Posterior vena cava (tissue), 2 donors: ENCODE measurements at regions not wholly inside any gene's neighbourhood (a gene's known extent, or its start where the extent isn't known, plus 50 kb on each side); places are given as distances from the start of the nearest gene placed in this dataset.

Source experiments
- DNase-seq: peaks from one replicate; pipeline ENCODE4 v3.0.0-alpha.2; 2020; ENCODE audit warnings: low spot score
- intact Hi-C, 2 donors: fragments of 100-400 bp; cut with DNase I; formaldehyde crosslinking; loops; one replicate each; pipeline versions ENCODE4 v1.14.1 to v1.14.2; 2022 to 2023
- donor health status: DM: yes; HTN: yes; CAD: no.
- donor health status: DM: yes; HTN: yes; CAD: no.

DNA sequence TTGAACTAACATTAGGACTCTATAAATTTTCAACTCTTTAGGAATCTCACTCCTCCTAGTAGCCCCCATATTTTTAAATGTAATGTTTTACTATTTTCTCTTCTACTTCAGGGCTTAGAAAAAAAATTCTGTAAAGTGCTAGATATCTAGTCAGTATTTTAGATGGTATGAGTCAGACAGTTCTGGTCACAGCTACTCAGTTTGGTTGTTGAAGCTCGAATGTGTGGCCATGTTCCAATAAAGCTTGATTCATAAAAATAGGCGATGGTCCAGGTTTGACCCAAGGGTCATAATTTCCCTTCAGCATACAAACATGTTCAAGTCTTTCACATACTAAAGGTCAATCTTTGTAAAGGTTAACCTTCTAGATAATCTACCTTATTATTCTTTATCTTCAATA is 566.0 kb upstream of the CDH18 start:
- intact Hi-C loops: no loop called here
- DNase-seq: no peak

DNA sequence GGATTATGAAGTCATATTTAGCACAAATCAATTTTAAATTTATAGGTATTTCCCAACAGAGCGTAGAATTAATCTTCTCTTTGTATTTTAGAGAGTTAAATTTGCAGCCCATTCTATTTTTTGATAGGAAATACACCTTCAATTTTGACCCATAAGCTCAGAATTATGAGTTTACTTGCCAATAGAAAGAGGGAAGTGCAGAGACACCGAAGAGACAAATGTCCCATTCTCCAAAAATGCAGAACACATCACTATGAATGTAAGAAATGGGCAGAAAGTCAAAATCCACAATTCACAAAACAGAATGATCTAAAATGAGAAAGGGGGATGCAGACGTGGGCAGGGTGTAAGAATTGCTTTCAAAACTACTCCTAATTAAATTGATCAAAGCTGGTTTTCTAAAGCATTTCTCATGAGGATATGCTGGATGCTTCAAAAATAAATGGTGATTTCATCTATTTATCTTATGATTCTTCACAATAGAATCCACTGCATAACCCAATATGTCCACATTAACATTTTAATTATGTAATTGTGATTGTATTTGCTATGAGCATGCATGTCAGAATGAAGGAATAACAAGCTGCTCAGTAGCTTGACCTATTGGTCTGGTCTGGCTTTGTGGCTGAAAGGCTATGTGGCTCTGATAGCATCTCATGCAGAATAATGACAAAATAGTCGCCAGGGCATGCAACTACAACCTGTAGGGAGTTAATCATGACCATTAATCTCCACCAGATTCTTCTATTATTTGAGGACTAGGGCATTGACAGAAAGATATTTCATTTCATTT is 550.1 kb upstream of the CDH18 start:
- intact Hi-C loops: no loop called here
- no peak for DNase-seq

DNA sequence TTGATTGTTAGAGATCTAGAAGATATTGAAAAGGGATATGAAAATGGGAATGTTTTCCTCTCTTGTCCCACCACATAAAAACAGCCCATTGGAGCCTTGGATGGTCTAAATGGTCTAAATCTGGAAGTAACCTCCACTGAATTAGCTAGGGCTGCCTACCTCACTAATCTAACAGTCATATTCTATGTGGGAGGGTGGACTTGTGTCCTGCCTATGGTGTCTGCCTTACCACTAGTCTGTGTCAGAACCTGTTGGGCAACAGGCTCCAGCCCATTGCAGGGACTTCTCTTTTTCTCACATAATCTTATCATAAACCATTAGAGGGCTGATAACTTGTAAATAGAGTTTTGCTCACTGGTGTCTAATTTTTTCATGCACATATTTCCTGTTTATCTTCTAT is 548.8 kb upstream of the CDH18 start:
- intact Hi-C loops: no loop called here
- no peak for DNase-seq

DNA sequence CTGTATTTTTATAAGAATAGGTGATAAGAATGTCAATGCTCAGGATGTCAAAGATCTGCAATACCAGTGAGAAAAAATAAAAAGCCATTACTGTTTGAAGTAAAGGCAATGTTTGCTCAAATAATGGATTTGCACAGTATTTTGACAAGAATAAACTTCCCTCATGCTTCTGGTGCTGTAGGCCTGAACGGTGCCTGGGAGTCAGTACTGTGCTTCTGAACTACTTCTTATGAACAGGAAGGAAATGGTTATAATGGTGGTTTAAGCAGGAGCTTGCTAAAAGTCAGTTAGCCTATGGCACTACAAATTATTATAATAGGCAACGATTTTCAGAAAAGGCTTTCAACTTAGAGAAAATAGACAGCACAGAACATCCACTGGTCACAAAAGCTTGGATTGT is 548.3 kb upstream of the CDH18 start:
- DNase-seq: no peak
- intact Hi-C loops: no loop called here

DNA sequence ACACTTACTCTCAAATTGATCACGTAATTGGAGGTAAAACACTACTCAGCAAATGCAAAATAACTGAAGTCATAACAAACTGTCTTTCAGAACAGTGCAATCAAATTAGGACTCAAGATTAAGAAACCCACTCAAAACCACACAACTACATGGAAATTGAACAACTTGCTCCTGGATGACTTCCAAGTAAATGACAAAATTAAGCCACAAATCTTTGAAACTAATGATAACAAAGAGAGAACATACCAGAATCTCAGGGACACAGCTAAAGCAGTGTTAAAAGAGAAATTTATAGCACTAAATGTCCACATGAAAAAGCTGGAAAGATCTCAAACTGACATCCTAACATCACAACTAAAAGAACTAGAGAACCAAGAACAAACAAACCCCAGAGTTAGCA is 540.5 kb upstream of the CDH18 start:
- no peak for DNase-seq
- intact Hi-C loops: no loop called here

DNA sequence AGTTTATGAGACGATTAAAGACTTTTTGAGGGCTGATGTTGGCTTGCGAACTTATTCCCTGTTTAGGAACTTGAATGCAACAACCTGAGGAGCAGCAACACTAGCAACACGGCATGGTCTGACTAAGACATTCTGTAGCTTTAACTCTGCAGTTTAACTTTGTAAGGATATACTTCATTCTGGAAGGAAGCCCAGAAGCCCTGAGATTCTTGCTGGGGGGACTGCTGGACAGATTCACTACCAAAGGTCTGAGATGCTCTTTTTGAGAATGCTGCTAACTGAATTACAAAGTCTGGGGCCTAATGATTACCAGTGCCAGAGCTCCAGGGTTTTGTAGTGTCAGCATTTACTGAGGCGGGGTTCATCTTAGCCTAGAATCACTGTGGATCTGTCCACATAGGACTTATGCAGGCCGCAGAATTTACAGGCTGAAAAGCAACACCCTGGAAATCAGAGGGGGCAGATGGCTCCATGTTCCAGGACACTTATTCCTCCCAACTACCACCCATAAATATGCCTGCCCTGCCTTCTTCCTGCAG is 537.1 kb upstream of the CDH18 start:
- DNase-seq: no peak
- intact Hi-C loops: no loop called here

DNA sequence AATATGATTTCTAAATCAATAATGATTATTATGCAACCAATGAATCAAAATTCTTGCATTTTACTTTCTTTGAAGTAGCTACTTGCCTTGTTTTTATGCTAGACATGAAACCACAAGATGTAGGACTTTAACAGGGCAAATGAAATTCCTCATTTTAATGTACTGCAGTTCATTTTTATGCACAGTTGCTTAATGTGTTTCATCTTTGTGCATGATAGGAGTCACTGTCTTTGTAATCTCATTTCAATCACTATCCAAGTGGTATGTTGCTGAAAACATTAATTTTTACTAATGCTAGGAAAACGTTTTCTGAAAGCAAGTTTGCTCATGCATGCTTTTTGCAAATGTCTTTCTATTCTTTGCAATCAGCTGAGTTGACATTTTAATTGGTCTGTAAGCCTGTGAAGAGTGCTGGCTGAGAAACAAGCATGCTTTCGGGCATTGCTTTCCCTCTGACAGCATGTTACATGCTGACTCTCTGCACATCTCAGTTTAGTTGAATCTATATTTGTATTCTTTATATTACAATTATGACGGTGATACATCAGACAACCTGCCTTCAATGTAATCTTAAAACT is 535.0 kb upstream of the CDH18 start:
- DNase-seq: no peak
- intact Hi-C loops: no loop called here

DNA sequence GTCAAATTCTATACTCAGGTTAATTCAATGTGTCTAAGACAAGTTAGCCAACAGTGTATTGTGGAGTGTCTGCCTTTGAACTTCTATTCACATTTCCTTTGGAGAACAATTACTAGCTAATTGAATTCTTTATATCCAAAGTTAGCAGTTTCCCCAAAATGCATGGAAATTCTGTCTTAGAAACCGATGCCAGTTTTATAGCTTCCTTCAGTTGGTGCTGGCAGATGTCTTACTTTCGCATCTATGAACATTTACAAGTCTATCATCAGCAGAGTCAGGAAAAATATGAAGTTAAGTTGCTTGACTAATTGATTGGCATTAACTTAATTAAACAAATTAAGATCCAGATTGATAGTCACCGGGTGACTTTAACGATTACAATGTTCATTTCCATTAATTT is 527.6 kb upstream of the CDH18 start:
- DNase-seq: no peak
- intact Hi-C loops: no loop called here

DNA sequence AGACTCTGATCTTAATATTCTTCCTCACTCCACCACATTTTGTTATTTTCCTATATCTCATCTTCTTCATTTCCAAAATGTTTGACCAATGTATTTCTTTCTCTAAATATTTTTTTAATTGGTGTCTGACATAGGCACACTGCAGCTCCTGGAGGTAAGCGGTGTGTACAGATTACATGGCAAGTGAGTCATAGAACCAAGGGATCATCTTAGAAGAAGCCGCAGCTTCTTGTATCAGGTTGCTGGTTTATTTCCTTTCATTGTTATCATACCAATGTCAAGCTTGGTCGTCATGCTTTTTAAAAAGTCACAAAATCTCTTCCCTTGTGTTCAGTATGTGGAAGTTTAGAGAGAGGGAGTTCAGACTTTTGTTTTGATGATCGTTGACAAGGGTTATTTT is 526.1 kb upstream of the CDH18 start:
- intact Hi-C loops: no loop called here
- no peak for DNase-seq

DNA sequence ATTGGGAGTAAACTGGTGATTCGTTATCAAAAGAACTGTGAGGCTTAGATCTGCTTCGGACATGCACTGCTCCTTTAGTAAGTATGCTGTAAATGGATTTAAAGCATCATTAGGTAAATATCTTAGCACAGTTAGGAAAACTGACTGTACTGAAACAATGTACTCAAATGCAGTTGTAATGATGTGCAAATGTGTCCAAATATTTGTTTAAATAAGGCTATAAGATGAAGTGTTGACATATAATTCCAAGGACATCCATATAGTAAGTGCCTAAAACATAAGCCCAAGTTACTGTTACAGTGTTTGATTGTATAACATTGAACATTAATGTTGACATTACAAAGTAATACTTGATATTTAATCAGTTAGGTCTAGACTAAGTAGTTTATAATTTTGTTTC is 512.5 kb upstream of the CDH18 start:
- DNase-seq: no peak
- intact Hi-C loops: no loop called here

DNA sequence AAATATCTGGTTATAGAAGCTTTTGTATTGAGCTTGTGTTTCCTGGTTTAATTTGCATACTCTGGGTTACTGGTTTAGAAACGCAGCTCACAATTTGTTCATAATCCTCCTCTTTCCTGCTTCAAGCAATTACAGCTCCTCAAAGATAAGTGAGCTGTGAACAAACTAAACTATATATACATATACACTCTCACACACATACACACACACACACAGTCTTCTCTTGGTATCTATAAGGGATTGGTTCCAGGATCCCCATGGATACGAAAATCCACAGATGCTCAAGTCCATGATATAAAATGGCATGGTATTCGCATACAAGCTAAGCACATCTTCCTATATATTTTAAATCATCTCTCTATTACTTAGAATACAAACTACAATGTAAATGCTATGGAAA is 510.9 kb upstream of the CDH18 start:
- DNase-seq: no peak
- intact Hi-C loops: no loop called here

DNA sequence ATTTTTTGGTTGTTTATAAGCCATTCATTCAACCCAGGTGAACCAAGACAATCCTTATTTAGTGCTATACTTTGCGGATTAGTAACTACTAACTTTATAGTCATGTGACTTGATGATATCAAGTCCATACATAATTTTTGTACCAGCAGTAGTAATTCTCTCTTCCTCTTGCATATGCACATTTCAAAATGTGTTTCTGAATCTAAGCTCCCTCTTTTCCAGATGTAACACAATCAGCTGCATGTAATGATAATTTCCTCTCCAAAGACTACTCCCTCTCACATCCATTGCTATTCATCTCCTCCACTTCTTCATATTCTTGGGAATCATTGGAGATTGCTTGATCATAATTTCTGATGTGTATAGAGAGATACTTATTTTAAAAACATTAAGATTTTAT is 510.1 kb upstream of the CDH18 start:
- intact Hi-C loops: no loop called here
- DNase-seq: no peak

DNA sequence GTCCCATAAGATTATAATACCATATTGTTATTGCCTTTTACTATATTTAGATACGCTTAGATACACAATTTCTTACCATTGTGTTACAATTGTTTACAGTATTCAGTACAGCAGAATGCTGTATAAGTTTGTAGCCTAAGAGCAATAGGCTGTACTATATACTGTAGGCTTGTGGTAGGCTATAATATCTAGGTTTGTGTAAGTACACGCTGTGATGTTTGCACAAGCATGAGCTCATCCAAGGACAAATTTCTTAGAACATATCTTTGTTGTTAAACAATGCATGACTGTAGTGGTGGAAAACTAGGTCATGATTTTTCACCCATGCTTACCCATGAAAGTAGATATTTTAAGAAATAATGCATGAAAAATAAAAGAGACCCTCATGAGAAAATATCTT is 509.4 kb upstream of the CDH18 start:
- intact Hi-C loops: no loop called here
- no peak for DNase-seq

DNA sequence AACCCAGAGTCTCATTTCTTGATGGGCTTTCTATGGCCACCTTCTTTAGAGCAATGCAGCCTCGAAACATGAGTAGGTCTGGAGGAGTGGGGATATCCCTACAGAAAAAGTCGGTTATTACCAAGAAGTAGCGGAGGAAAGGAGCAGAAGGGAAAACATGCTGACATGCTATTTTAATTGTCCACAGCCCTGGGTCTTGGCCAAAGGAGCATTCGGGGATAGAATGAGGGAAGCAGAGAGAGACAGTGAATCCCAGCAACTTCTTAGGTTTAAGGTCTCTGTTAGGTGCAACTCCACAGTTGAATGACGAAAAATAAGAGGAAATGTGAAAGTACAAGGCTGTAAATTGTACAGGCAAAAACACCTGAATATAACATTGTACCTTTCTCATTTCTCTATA is 506.7 kb upstream of the CDH18 start:
- DNase-seq: no peak
- intact Hi-C loops: no loop called here

DNA sequence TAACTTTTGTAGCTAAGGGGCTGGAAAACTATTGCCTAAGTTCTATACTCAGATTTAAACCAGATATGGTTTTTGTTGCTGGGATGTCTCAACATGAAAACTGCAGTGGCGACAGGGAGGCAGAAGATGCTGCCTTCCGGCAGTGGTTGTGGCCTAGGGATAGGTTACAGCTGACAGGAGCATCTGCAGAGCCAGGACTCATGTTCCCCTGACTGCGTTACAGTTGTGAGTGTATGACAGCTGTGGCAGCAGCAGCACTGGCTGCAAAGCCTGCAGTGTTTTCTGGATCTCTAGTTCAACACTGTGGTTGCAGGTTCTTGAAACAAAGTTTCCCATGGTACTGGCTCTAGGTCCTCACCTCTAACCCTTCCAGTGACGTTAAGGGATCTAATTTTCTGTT is 498.8 kb upstream of the CDH18 start:
- no peak for DNase-seq
- intact Hi-C loops: no loop called here

DNA sequence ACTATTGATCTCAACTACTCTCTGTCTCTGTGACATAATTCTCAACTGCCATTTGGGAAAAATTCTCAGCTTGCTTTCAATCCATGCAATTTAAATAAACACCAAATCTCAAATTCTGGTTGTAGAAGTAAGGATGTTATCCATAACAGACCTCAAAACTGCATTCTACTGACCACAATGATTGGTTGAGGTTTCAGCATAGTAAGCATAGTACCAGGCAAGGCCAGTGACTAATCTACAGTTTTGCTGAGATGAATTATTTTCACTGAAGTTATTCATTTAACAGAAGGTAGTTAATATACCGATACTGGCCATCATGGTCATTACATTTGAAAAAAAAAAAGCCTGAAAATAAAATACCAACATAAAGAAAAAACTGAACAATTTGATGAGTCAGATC is 488.0 kb upstream of the CDH18 start:
- no peak for DNase-seq
- intact Hi-C loops: no loop called here

DNA sequence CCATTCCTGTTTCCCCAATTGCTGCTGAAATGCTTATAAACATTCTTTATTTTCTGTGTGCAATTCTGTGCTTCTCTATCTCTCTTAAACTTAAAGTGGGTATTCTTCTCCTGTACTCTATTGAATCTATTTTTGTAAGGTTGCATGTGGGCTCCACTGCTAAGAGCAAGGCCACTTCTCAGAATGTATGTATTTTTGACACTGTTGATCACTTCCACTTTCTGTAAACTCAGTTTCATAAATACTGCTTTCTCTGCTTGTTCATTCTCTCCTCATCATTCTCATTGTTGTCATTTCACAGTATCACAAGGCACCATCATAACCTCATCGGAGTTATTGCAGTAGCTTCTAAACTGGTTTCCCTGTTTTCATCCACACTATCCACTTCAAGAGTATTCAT is 483.0 kb upstream of the CDH18 start:
- DNase-seq: no peak
- intact Hi-C loops: no loop called here

DNA sequence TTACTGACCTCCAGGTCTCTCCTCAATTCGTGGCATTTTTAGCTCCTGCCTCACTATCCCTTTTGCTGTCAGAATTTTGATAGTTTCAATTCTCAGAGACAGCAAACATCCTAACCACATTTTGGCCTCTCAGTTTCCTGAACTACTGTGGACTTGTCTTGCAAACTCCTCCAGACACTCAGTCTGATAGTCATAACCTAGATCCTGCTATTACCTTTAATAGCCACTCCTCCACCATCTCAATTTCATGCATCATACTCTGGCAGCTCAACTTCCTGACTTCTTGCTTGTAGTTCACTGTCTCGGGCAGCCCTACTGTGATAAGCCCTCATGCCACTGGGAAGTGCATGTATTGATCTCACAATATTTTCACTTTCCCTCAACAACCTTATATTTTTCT is 481.8 kb upstream of the CDH18 start:
- no peak for DNase-seq
- intact Hi-C loops: no loop called here

DNA sequence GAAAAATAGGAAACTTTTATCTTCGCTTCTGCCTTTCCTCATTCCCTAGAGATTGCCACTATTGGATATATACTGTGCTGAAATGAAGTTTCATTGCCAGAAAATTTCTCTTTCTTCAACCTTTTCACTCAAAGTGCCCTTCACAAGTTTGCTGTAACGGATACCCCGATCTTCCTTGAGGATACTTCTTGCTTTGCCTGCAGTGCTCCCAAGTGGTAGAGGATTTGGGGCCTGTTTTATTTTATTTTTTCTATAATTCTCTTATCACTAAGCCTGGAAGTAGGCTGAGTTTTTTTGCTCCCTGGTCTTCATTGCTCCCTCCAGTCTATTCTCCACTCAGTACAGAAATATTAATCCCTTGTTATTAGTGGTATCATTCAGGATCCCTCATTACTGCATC is 481.4 kb upstream of the CDH18 start:
- DNase-seq: no peak
- intact Hi-C loops: no loop called here

DNA sequence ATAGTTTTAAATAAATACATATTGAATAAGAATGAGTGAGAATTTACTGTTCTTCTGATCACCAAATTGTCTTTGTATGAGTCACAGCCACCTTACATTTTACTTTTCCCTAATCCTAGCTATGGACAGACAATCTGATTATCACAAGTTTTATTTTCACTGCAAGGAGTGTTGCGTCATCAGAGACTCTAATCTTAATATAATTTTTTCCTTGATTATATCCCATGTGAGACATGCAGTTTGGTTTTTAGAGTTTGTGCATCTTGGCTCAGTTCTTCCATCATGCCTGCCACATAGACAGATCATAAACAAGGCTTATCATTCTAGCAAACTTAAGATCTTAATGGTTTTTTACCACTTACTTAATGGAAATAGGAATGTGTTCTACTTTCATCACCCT is 478.5 kb upstream of the CDH18 start:
- DNase-seq: no peak
- intact Hi-C loops: no loop called here

DNA sequence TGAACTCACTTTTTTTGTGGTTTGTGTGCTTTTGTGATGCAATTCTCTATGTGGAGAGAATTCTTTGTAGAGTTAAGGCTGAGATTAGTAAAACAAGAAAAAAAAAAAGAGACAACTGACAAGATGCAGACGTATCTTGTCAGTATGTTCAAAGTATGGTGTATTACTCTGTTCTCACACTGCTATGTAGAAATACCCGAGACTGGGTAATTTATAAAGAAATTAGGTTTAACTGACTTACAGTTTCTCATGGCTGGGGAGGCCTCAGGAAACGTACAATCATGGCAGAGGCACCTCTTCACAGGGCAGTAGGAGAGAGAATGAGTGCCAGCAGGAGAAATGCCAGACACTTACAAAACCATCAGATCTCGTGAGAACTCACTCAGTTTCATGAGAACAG is 475.2 kb upstream of the CDH18 start:
- intact Hi-C loops: no loop called here
- DNase-seq: no peak
